Hematopoietic multipotent progenitor cell treated with erythropoietin and hydrocortisone succinate and interleukin-3 and kit ligand, for 8 days (in vitro differentiated cells): ENCODE measurements at regions not wholly inside any gene's neighbourhood (a gene's known extent, or its start where the extent isn't known, plus 50 kb on each side); places are given as distances from the start of the nearest gene placed in this dataset.
"Not testable (repeated sequence)": the region's sequence is repeated elsewhere in the genome, so short reads cannot be mapped to it uniquely, and the experiment has no call there.

Experiments used
- DNase-seq: peaks from one replicate; pipeline ENCODE4 v3.0.0-alpha.2; 2015

- no peak for DNase-seq
Measured at GRCh38 chr2:33712674-33713073, 113.6 kb upstream of the FAM98A start.

- no peak for DNase-seq
Measured at GRCh38 chr2:33709951-33710350, 110.9 kb upstream of the FAM98A start.

GRCh38 chr2:33707312-33707711, 108.2 kb upstream of the FAM98A start:
- DNase-seq, result no peak

GRCh38 chr2:33706410-33706809, 107.3 kb upstream of the FAM98A start:
- DNase-seq, result no peak

- DNase-seq, result no peak
Measured at GRCh38 chr2:33704406-33704855, 105.3 kb upstream of the FAM98A start.

GRCh38 chr2:33696234-33696633, 97.1 kb upstream of the FAM98A start:
- DNase-seq, result no peak

GRCh38 chr2:33694904-33695303, 95.8 kb upstream of the FAM98A start:
- no peak for DNase-seq

- DNase-seq, result not testable (repeated sequence)
Measured at GRCh38 chr2:33690686-33691085, 91.6 kb upstream of the FAM98A start.

- DNase-seq, result no peak
Measured at GRCh38 chr2:33681364-33681757, 82.3 kb upstream of the FAM98A start.

- no peak for DNase-seq
Measured at GRCh38 chr2:33680644-33681363, 81.7 kb upstream of the FAM98A start.

- no peak for DNase-seq
Measured at GRCh38 chr2:33678436-33678835, 79.3 kb upstream of the FAM98A start.

- DNase-seq, result peak; percentile 17
Measured at GRCh38 chr2:33673937-33674336, 74.8 kb upstream of the FAM98A start.

GRCh38 chr2:33672896-33673295, 73.8 kb upstream of the FAM98A start:
- no peak for DNase-seq

- no peak for DNase-seq
Measured at GRCh38 chr2:33672389-33672788, 73.3 kb upstream of the FAM98A start.

- no peak for DNase-seq
Measured at GRCh38 chr2:33671198-33671597, 72.1 kb upstream of the FAM98A start.

- no peak for DNase-seq
Measured at GRCh38 chr2:33670392-33670937, 71.4 kb upstream of the FAM98A start.

GRCh38 chr2:33666879-33667278, 67.8 kb upstream of the FAM98A start:
- DNase-seq, result no peak

- no peak for DNase-seq
Measured at GRCh38 chr2:33665039-33665438, 65.9 kb upstream of the FAM98A start.

- no peak for DNase-seq
Measured at GRCh38 chr2:33660416-33661123, 61.5 kb upstream of the FAM98A start.

GRCh38 chr2:33655626-33656320, 56.7 kb upstream of the FAM98A start:
- DNase-seq, result no peak

- DNase-seq, result no peak
Measured at GRCh38 chr2:33652830-33653229, 53.7 kb upstream of the FAM98A start.

GRCh38 chr2:33650171-33650570, 51.1 kb upstream of the FAM98A start:
- DNase-seq, result no peak
